ENCODE measurements at regions not wholly inside any gene's neighbourhood (a gene's known extent, or its start where the extent isn't known, plus 50 kb on each side); places are given as distances from the start of the nearest gene placed in this dataset.
"Not testable (repeated sequence)": the region's sequence is repeated elsewhere in the genome, so short reads cannot be mapped to it uniquely, and the experiment has no call there.

DNA sequence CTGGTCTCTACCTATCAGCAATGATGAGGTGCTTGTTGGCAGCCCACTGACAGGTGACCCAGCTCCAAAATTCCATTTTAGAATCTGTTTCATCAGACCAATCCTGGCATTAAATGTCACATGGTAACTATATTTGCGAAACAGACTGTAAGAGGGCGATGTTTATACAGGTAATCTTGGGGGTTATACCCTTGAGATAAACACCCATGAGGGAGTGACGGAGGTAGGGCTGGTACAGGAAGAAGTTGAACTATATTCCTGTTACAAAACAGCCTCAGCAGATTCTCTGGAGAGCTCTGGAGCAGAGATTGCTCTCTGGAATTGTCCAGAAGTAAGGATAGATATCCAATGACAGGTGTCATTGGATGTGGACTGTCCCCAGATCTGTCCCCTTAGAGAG, 444.8 kb upstream of the DPP6 start:
- DNase-seq (ENCODE audit: low spot score): no peak

- no peak for DNase-seq (ENCODE audit: low spot score)
Measured at GRCh38 chr7:153616711-153617325, 435.4 kb upstream of the DPP6 start.

- no peak for DNase-seq (ENCODE audit: low spot score)
Measured at GRCh38 chr7:153627323-153627722, 424.9 kb upstream of the DPP6 start.

DNA sequence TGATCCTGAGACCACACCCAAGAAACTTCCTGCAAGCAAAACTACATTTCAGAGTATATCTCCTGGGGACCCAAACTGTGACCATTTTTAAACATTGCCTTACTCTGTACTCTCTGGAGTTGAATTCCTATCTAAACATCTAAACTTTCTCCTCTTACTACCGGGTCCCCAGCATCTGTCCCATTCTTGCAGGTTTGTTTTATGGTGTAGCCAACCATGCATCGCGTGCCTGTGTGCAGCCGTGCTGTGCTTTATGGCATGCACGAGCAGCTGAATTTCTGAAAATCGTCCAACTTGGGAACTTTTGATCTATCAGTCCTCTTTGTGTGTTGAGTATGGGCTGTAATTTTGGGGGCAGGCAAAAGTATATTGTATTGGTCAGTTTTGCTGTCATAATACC, 423.8 kb upstream of the DPP6 start:
- no peak for DNase-seq (ENCODE audit: low spot score)

GRCh38 chr7:153628825-153629224, 423.4 kb upstream of the DPP6 start:
- DNase-seq (ENCODE audit: low spot score): no peak

GRCh38 chr7:153638821-153639435, 413.3 kb upstream of the DPP6 start:
- DNase-seq (ENCODE audit: low spot score): no peak

DNA sequence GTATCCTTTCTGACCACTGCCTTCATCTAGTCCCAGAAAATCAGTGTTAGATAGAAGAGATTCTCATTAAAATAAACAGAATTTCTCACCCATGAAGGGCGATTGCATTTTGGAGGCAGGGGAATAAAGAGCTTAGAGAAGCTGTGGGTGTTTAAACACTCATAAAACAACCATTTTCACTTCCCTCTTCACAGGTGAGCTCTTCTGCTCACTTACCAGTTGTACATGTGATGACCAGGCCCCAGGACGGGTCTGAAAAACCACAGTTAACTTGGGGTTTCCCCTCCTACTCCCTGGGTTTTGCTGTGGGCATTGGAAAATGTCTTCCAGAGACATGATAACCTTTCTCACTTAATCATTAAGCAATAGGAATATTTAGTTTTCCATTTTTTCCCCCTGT, 411.6 kb upstream of the DPP6 start:
- DNase-seq (ENCODE audit: low spot score): no peak

GRCh38 chr7:153641199-153641598, 411.0 kb upstream of the DPP6 start:
- DNase-seq (ENCODE audit: low spot score): no peak

GRCh38 chr7:153642989-153643388, 409.2 kb upstream of the DPP6 start:
- DNase-seq (ENCODE audit: low spot score): no peak

DNA sequence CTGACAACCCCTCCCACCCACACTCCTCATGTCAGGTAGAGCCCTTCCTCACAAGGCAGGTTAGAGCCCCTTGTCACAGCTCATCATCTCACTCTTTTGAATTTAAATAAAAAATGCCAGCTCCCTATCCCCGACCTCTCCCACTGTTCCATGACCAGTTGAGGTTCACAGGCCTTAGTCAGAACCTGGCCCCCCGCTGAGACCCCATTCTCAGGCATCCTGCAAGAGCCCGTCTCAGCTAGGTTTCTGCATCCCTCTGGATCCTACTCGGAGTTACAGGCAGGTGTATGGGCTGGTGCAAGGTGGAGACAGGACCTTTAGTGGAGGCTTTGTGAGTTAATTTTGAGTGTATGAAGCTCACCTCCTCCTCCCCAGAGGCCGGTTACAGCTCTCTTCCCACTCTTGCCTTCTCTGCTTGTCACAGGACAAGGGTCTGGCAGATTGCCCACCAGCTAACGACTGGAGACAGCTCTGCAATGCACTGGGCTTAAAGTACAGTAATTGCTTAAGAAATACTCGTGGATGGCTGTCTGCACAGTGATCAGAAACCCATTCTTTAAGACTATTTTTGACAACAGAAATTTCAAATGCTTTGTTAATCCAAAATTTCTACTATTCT, 394.9 kb upstream of the DPP6 start:
- DNase-seq (ENCODE audit: low spot score): no peak

- DNase-seq (ENCODE audit: low spot score): no peak
Measured at GRCh38 chr7:153675131-153675530, 377.1 kb upstream of the DPP6 start.

- DNase-seq (ENCODE audit: low spot score): no peak
Measured at GRCh38 chr7:153682628-153683027, 369.6 kb upstream of the DPP6 start.

- no peak for DNase-seq (ENCODE audit: low spot score)
Measured at GRCh38 chr7:153696242-153696641, 356.0 kb upstream of the DPP6 start.

- no peak for DNase-seq (ENCODE audit: low spot score)
Measured at GRCh38 chr7:153698046-153698445, 354.2 kb upstream of the DPP6 start.

GRCh38 chr7:153701678-153702077, 350.5 kb upstream of the DPP6 start:
- no peak for DNase-seq (ENCODE audit: low spot score)

DNA sequence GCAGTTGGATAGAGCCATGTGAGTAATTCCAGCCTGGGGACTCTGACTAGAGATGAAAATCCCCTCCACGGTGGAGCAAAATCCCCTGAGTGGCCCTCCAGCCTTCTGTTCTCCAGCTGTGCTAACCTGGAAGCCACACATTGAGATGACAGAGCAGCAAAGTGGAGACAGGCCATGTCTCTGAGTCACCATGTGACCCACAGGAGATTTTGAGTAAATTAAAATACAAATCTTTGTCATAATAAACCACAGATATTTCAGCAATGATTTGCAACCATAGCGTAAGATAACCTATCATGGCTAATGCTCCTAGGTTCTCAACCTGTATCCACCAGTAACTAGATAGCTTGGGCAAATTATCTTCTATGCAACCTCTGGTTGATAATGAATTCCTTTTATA, 328.3 kb upstream of the DPP6 start:
- DNase-seq (ENCODE audit: low spot score): not testable (repeated sequence)

- not testable (repeated sequence) for DNase-seq (ENCODE audit: low spot score)
Measured at GRCh38 chr7:153731504-153731903, 320.7 kb upstream of the DPP6 start.

GRCh38 chr7:153743434-153743833, 308.8 kb upstream of the DPP6 start:
- not testable (repeated sequence) for DNase-seq (ENCODE audit: low spot score)

DNA sequence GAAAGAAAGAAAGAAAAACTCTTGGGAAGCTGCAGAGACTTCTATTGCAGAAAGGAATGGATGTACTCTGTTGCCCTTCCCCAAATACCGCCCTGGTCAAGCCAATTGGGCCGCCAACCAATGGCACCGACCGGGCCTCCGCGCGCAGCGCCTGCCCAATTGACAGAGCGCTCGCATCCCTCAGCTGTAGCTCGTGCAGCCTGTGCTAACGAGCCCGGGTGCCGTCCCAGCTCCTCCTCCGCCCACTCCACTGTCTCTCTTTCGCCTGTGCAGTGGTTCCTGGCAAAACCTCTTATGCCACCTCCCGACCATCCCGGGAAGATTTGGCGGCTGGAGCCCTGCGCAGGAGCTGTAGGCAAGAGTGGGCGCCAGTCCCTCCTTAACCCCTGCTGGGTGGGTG, 304.2 kb upstream of the DPP6 start:
- DNase-seq (ENCODE audit: low spot score): not testable (repeated sequence)

- not testable (repeated sequence) for DNase-seq (ENCODE audit: low spot score)
Measured at GRCh38 chr7:153748885-153749284, 303.3 kb upstream of the DPP6 start.

- DNase-seq (ENCODE audit: low spot score): not testable (repeated sequence)
Measured at GRCh38 chr7:153765869-153766268, 286.3 kb upstream of the DPP6 start.

GRCh38 chr7:153766926-153767325, 285.3 kb upstream of the DPP6 start:
- not testable (repeated sequence) for DNase-seq (ENCODE audit: low spot score)

DNA sequence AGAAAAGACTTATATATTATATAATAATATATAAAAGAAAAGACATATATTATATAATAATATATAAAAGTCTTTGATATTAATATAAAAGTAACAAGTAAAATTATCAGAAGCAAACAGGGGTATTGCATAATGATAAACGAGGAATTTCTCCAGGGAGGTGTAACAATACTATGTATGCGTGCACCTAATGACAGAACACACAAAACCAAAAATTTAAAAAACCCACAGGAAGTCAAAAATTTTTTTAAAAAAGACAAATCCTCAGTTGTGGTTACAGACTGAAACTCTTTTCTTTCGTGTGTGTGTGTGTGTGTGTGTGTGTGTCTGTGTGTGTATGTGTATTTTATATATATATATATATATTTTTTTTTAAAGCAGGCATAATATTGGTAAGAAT, 279.2 kb upstream of the DPP6 start:
- no peak for DNase-seq (ENCODE audit: low spot score)

Data from mesenteric fat pad (tissue), 1 donor.